Type B pancreatic cell (in vitro differentiated cells): ENCODE measurements at regions not wholly inside any gene's neighbourhood (a gene's known extent, or its start where the extent isn't known, plus 50 kb on each side); places are given as distances from the start of the nearest gene placed in this dataset.
A peak's percentile ranks its signal among the peaks of the same experiment; 100 is the strongest.

Experiments
- DNase-seq: peaks from one replicate; pipeline ENCODE4 v3.0.0; 2021; ENCODE audit warnings: mixed read lengths; ENCODE audit not compliant: unreplicated experiment; ENCODE audit errors: extremely low spot score
- H3K27ac Mint-ChIP-seq: 2 replicates; pipeline ENCODE4 v1.8.0; 2021; ENCODE audit warnings: mild to moderate bottlenecking, mixed read lengths
- H3K27me3 Mint-ChIP-seq: 2 replicates; pipeline ENCODE4 v1.8.0; 2021; ENCODE audit warnings: mixed read lengths
- H3K36me3 Mint-ChIP-seq: 2 replicates; pipeline ENCODE4 v1.8.0; 2021; ENCODE audit warnings: mixed read lengths
- H3K4me1 Mint-ChIP-seq: one replicate; pipeline ENCODE4 v1.8.0; 2021; ENCODE audit warnings: mixed read lengths; ENCODE audit not compliant: unreplicated experiment
- H3K4me3 Mint-ChIP-seq: 2 replicates; pipeline ENCODE4 v1.8.0; 2021; ENCODE audit warnings: mild to moderate bottlenecking, mixed read lengths
- H3K9me3 Mint-ChIP-seq: 2 replicates; pipeline ENCODE4 v1.8.0; 2021; ENCODE audit warnings: mixed read lengths
- TF ChIP-seq, protein P1 (sequence below): fragments of 200-600 bp; sonication (generic); conservative IDR thresholded peaks from 2 replicates; pipeline ENCODE4 v1.5.0; 2021; ENCODE audit warnings: antibody characterized with exemption, mild to moderate bottlenecking

GRCh38 chr20:40452758-40453157, 236.3 kb downstream of the MAFB start:
- TF ChIP-seq, protein P1, sequence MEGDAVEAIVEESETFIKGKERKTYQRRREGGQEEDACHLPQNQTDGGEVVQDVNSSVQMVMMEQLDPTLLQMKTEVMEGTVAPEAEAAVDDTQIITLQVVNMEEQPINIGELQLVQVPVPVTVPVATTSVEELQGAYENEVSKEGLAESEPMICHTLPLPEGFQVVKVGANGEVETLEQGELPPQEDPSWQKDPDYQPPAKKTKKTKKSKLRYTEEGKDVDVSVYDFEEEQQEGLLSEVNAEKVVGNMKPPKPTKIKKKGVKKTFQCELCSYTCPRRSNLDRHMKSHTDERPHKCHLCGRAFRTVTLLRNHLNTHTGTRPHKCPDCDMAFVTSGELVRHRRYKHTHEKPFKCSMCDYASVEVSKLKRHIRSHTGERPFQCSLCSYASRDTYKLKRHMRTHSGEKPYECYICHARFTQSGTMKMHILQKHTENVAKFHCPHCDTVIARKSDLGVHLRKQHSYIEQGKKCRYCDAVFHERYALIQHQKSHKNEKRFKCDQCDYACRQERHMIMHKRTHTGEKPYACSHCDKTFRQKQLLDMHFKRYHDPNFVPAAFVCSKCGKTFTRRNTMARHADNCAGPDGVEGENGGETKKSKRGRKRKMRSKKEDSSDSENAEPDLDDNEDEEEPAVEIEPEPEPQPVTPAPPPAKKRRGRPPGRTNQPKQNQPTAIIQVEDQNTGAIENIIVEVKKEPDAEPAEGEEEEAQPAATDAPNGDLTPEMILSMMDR: no peak
- H3K27ac Mint-ChIP-seq: no peak overlapping the region
- H3K9me3 Mint-ChIP-seq: no peaks in the 10 kb centered on the region
- H3K36me3 Mint-ChIP-seq: no peaks in the 10 kb centered on the region
- no peak for DNase-seq
- no peak overlapping the region for H3K4me3 Mint-ChIP-seq
- no peaks in the 10 kb centered on the region for H3K27me3 Mint-ChIP-seq
- peaks cover 15% of the 10 kb centered on the region for H3K4me1 Mint-ChIP-seq

- Mint-ChIP-seq H3K27ac (no peak overlapping the region), H3K4me3 (no peak overlapping the region), H3K4me1 (peaks cover 25% of the 10 kb centered on the region), H3K27me3 (no peaks in the 10 kb centered on the region), H3K36me3 (no peaks in the 10 kb centered on the region), H3K9me3 (no peaks in the 10 kb centered on the region)
- no peak for DNase-seq
- TF ChIP-seq, protein P1: no peak
These were observed 237.5 kb downstream of the MAFB start for GRCh38 chr20:40451552-40451951.

GRCh38 chr20:40449974-40450616, 238.9 kb downstream of the MAFB start:
- no peaks in the 10 kb centered on the region for H3K27me3 Mint-ChIP-seq
- peak overlapping the region; percentile 72 for H3K27ac Mint-ChIP-seq
- H3K9me3 Mint-ChIP-seq: no peaks in the 10 kb centered on the region
- DNase-seq: no peak
- H3K4me3 Mint-ChIP-seq: peak overlapping the region; percentile 37
- no peaks in the 10 kb centered on the region for H3K36me3 Mint-ChIP-seq
- TF ChIP-seq, protein P1: no peak
- peaks cover 26% of the 10 kb centered on the region for H3K4me1 Mint-ChIP-seq

DNA sequence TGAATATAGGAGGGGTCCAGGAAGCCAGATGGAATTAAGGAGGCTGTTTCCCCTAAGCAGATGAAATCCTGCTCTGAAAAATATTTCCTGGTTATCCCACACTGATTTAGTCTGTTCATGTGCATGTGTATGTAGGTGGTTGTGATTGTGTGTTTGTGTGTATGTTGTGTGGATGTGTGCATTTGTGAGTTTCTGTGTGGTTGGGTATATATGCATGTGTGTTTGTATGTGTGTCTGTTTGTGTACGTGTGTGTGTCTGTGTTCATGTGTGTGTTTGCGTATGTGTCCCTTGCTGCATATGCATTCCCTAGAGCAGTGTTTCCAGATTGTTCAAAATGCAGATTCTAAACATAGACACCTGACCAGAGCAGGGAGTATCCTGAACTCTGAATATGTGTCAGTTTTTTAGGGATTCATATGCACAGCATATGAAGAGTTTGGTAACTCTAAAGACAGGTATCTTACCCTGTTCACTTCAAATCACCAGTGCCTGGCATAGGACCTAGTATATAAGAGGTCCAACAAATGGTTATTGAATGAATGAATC, 239.8 kb downstream of the MAFB start:
- H3K4me3 Mint-ChIP-seq: peak overlapping the region; percentile 10
- no peak for DNase-seq
- peaks cover 27% of the 10 kb centered on the region for H3K4me1 Mint-ChIP-seq
- no peaks in the 10 kb centered on the region for H3K9me3 Mint-ChIP-seq
- TF ChIP-seq, protein P1: no peak
- no peaks in the 10 kb centered on the region for H3K36me3 Mint-ChIP-seq
- no peak overlapping the region for H3K27ac Mint-ChIP-seq
- H3K27me3 Mint-ChIP-seq: no peaks in the 10 kb centered on the region

- H3K4me3 Mint-ChIP-seq: no peak overlapping the region
- DNase-seq: no peak
- H3K27me3 Mint-ChIP-seq: no peaks in the 10 kb centered on the region
- TF ChIP-seq, protein P1: no peak
- H3K27ac Mint-ChIP-seq: no peak overlapping the region
- H3K9me3 Mint-ChIP-seq: no peaks in the 10 kb centered on the region
- no peaks in the 10 kb centered on the region for H3K36me3 Mint-ChIP-seq
- H3K4me1 Mint-ChIP-seq: peaks cover 38% of the 10 kb centered on the region
These were observed 242.1 kb downstream of the MAFB start for GRCh38 chr20:40446888-40447287.
